Right lobe of liver (tissue), 4 donors: ENCODE measurements at regions not wholly inside any gene's neighbourhood (a gene's known extent, or its start where the extent isn't known, plus 50 kb on each side); places are given as distances from the start of the nearest gene placed in this dataset.

Experiments
- CTCF ChIP-seq, 4 donors: fragments of 200-600 bp in 3 of 4; fragments of 450-650 bp in 1 of 4; IDR thresholded peaks; one replicate each; pipeline versions ENCODE4 v1.5.1 to v1.8.0; 2016 to 2022; ENCODE audit warnings: antibody characterized with exemption in 4 of 4, mild to moderate bottlenecking in 2 of 4
- POLR2A ChIP-seq: fragments of 450-650 bp; IDR thresholded peaks from one replicate; pipeline ENCODE4 v1.6.1; 2017; ENCODE audit warnings: antibody characterized with exemption, mild to moderate bottlenecking
- donor health status: DM: no; HTN: no; CAD: no.
- donor health status: DM: no; HTN: no; CAD: no.
- donor health status: DM: no; HTN: yes; CAD: no.

- TF ChIP-seq CTCF (IDR thresholded peaks at IDR 0.05) (no peak), POLR2A (no peak)
These were observed 458.0 kb upstream of the DEPDC1 start for GRCh38 chr1:68954841-68955240.
